IMR-90 (cell line): ENCODE measurements at regions not wholly inside any gene's neighbourhood (a gene's known extent, or its start where the extent isn't known, plus 50 kb on each side); places are given as distances from the start of the nearest gene placed in this dataset.
"Not testable (repeated sequence)": the region's sequence is repeated elsewhere in the genome, so short reads cannot be mapped to it uniquely, and the experiment has no call there.

ENCODE experiments used
- CEBPB ChIP-seq: IDR thresholded peaks from 2 replicates; pipeline ENCODE4 v1.6.1; 2012; ENCODE audit warnings: low read depth, low read length, improper control_type of control experiment
- POLR2A ChIP-seq: IDR thresholded peaks from 2 replicates; pipeline ENCODE4 v1.6.1; 2012; ENCODE audit warnings: mild to moderate bottlenecking, low read depth, low read length
- SMC3 ChIP-seq: fragments of 150-350 bp; IDR thresholded peaks from 2 replicates; pipeline ENCODE4 v1.6.1; 2016; ENCODE audit warnings: low read depth, mild to moderate bottlenecking, antibody characterized with exemption, low read length, moderate library complexity
- TF ChIP-seq, protein P1 (sequence below): conservative IDR thresholded peaks from 2 replicates; pipeline ENCODE4 v1.5.1; 2012; ENCODE audit warnings: mild to moderate bottlenecking, low read depth, low read length, improper control_type of control experiment
- TF ChIP-seq, protein P2 (sequence below): fragments of 150-350 bp; IDR thresholded peaks from 2 replicates; pipeline ENCODE4 v1.6.1; 2016; ENCODE audit warnings: low read depth, mild to moderate bottlenecking, low read length, moderate library complexity, borderline replicate concordance
- TF ChIP-seq, protein P3 (sequence below): fragments of 150-350 bp; IDR thresholded peaks from 2 replicates; pipeline ENCODE4 v1.6.1; 2017; ENCODE audit warnings: mild to moderate bottlenecking, antibody characterized with exemption, low read length, low read depth

DNA sequence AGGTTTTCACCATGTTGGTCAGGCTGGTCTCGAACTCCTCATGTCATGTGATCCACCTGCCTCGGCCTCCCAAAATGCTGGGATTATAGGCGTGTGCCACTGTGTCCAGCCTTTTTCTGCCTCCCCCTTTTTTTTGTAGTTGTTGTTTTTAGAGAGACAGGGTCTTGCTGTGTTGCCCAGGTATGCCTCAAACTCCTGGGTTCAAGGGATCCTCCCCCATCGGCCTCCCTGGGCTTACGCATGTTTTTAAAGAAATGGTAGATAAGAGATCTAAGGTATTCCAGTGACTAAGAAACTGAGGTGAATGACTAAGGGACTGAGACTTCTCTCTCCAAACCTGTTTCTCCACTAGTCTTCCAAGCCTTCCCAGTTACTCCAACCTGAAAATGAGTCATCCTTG is 4781.6 kb upstream of the OR11H1 start:
- TF ChIP-seq, protein P1, sequence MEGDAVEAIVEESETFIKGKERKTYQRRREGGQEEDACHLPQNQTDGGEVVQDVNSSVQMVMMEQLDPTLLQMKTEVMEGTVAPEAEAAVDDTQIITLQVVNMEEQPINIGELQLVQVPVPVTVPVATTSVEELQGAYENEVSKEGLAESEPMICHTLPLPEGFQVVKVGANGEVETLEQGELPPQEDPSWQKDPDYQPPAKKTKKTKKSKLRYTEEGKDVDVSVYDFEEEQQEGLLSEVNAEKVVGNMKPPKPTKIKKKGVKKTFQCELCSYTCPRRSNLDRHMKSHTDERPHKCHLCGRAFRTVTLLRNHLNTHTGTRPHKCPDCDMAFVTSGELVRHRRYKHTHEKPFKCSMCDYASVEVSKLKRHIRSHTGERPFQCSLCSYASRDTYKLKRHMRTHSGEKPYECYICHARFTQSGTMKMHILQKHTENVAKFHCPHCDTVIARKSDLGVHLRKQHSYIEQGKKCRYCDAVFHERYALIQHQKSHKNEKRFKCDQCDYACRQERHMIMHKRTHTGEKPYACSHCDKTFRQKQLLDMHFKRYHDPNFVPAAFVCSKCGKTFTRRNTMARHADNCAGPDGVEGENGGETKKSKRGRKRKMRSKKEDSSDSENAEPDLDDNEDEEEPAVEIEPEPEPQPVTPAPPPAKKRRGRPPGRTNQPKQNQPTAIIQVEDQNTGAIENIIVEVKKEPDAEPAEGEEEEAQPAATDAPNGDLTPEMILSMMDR, result not testable (repeated sequence)
- not testable (repeated sequence) for TF ChIP-seq CEBPB, POLR2A, SMC3
- TF ChIP-seq, protein P2, sequence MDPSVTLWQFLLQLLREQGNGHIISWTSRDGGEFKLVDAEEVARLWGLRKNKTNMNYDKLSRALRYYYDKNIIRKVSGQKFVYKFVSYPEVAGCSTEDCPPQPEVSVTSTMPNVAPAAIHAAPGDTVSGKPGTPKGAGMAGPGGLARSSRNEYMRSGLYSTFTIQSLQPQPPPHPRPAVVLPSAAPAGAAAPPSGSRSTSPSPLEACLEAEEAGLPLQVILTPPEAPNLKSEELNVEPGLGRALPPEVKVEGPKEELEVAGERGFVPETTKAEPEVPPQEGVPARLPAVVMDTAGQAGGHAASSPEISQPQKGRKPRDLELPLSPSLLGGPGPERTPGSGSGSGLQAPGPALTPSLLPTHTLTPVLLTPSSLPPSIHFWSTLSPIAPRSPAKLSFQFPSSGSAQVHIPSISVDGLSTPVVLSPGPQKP, result not testable (repeated sequence)
- TF ChIP-seq, protein P3, sequence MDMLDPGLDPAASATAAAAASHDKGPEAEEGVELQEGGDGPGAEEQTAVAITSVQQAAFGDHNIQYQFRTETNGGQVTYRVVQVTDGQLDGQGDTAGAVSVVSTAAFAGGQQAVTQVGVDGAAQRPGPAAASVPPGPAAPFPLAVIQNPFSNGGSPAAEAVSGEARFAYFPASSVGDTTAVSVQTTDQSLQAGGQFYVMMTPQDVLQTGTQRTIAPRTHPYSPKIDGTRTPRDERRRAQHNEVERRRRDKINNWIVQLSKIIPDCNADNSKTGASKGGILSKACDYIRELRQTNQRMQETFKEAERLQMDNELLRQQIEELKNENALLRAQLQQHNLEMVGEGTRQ, result not testable (repeated sequence)
